PC-9 (cell line): ENCODE measurements at regions not wholly inside any gene's neighbourhood (a gene's known extent, or its start where the extent isn't known, plus 50 kb on each side); places are given as distances from the start of the nearest gene placed in this dataset.

Experiments
- BruUV-seq: library from RNA; stranded (reverse); fragments of 400-500 nt; replicated peaks from 2 replicates; lab custom pipeline; 2021; lab: Mats Ljungman, UMichigan
- CTCF ChIA-PET: fragments of 300-600 bp; sonication (Branson Sonifier 250); formaldehyde crosslinking; loops from one replicate; lab custom pipeline; 2022; ENCODE audit warnings: antibody characterized with exemption; lab: Charles Lee
- POLR2A ChIA-PET: fragments of 300-600 bp; sonication (Branson Sonifier 250); formaldehyde crosslinking; loops from one replicate; lab custom pipeline; 2022; ENCODE audit warnings: antibody characterized with exemption; ENCODE audit not compliant: unreplicated experiment; lab: Charles Lee
- DNase-seq, 2 experiments: peaks; one replicate each; pipeline versions ENCODE4 v3.0.0 to v3.0.0-alpha.2; 2015 to 2022; ENCODE audit warnings: mixed read lengths in 1 of 2
- H2AFZ ChIP-seq: fragments of 200-600 bp; sonication (generic); 2 replicates; pipeline ENCODE4 v1.8.1; 2017; ENCODE audit warnings: antibody characterized with exemption
- H3F3A ChIP-seq: fragments of 200-600 bp; sonication (generic); 2 replicates; pipeline ENCODE4 v1.8.1; 2017; ENCODE audit warnings: antibody characterized with exemption, mild to moderate bottlenecking, low read depth; ENCODE audit not compliant: insufficient read depth
- H3K27ac ChIP-seq: fragments of 200-600 bp; sonication (generic); 2 replicates; pipeline ENCODE4 v1.6.1; 2016; ENCODE audit warnings: mixed run types
- H3K27me3 ChIP-seq: fragments of 200-600 bp; sonication (generic); 2 replicates; pipeline ENCODE4 v1.6.1; 2016; ENCODE audit warnings: low read depth, mixed run types; ENCODE audit not compliant: insufficient read depth
- H3K36me3 ChIP-seq: fragments of 200-600 bp; sonication (generic); 2 replicates; pipeline ENCODE4 v1.6.1; 2016; ENCODE audit warnings: low read depth, mixed run types
- H3K4me1 ChIP-seq: fragments of 200-600 bp; sonication (generic); replicated peaks from 2 replicates; pipeline ENCODE4 v1.6.1; 2016; ENCODE audit warnings: mixed run types; ENCODE audit not compliant: insufficient read depth
- H3K4me2 ChIP-seq: fragments of 200-600 bp; sonication (generic); 2 replicates; pipeline ENCODE4 v1.6.1; 2017; ENCODE audit warnings: mixed run types
- H3K4me3 ChIP-seq: fragments of 200-600 bp; sonication (generic); 2 replicates; pipeline ENCODE4 v1.6.1; 2016; ENCODE audit warnings: mixed run types
- H3K79me2 ChIP-seq: fragments of 200-600 bp; sonication (generic); 2 replicates; pipeline ENCODE4 v1.6.1; 2017; ENCODE audit warnings: low read depth, mixed run types
- H3K9me2 ChIP-seq: fragments of 200-600 bp; sonication (generic); 2 replicates; pipeline ENCODE4 v1.8.1; 2017; ENCODE audit warnings: mild to moderate bottlenecking; ENCODE audit not compliant: insufficient read depth
- H3K9me3 ChIP-seq: fragments of 200-600 bp; sonication (generic); 2 replicates; pipeline ENCODE4 v1.8.1; 2016; ENCODE audit warnings: low read depth; ENCODE audit not compliant: insufficient read depth
- H4K20me1 ChIP-seq: fragments of 200-600 bp; sonication (generic); 2 replicates; pipeline ENCODE4 v1.8.1; 2017; ENCODE audit not compliant: insufficient read depth
- EZH2 ChIP-seq: fragments of 200-600 bp; sonication (generic); IDR thresholded peaks from 2 replicates; pipeline ENCODE4 v1.8.0; 2017; ENCODE audit warnings: antibody characterized with exemption, low read depth
- intact Hi-C: fragments of 100-400 bp; cut with micrococcal nuclease; formaldehyde crosslinking; loops from one replicate; pipeline ENCODE4 v1.10.0; 2022; ENCODE audit not compliant: unreplicated experiment
- TF ChIP-seq, protein P1 (sequence below): fragments of 200-600 bp; sonication (generic); conservative IDR thresholded peaks from 2 replicates; pipeline ENCODE4 v1.6.1; 2017; ENCODE audit warnings: mixed run types, antibody characterized with exemption, mild to moderate bottlenecking, moderate library complexity

DNA sequence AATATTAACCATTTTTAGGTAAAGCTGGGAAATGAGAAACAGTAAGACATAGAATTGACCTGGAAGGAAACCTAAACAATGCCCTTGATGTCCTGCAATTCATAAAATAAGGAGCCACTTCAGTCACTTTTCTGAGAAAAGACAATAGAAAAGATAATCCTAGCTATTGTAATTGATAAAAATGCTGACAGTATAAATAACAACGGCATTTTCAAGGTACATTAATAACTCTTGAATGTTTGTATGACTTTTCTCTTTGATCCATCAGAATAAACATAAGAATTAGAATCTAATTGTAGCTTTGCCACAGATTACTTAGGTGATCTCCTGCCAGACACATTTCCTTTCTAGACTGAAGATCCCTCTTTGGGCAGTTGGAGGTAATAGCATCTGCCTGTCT, 719.5 kb downstream of the SLC4A3 start:
- Histone ChIP-seq H3K9me2 (no peaks in the 10 kb centered on the region), H3K4me3 (no peak overlapping the region), H3K79me2 (no peaks in the 10 kb centered on the region), H3K27ac (no peak overlapping the region), H4K20me1 (no peaks in the 10 kb centered on the region), H3F3A (no peaks in the 10 kb centered on the region), H3K36me3 (no peaks in the 10 kb centered on the region), H3K27me3 (no peaks in the 10 kb centered on the region), H3K4me1 (no peaks in the 10 kb centered on the region), H3K9me3 (no peaks in the 10 kb centered on the region; the same call in 1 of the 2 replicates), H2AFZ (no peak overlapping the region), H3K4me2 (no peak overlapping the region)
- TF ChIP-seq EZH2: no peak
- TF ChIP-seq, protein P1, sequence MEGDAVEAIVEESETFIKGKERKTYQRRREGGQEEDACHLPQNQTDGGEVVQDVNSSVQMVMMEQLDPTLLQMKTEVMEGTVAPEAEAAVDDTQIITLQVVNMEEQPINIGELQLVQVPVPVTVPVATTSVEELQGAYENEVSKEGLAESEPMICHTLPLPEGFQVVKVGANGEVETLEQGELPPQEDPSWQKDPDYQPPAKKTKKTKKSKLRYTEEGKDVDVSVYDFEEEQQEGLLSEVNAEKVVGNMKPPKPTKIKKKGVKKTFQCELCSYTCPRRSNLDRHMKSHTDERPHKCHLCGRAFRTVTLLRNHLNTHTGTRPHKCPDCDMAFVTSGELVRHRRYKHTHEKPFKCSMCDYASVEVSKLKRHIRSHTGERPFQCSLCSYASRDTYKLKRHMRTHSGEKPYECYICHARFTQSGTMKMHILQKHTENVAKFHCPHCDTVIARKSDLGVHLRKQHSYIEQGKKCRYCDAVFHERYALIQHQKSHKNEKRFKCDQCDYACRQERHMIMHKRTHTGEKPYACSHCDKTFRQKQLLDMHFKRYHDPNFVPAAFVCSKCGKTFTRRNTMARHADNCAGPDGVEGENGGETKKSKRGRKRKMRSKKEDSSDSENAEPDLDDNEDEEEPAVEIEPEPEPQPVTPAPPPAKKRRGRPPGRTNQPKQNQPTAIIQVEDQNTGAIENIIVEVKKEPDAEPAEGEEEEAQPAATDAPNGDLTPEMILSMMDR: no peak
- BruUV-seq: no TSS peak
- ChIA-PET POLR2A (interaction anchor here (0.5 kb wide), 1 partner anchor 134 kb away, joined by 20 read pairs; no protein-coding TSS in a partner anchor), CTCF (no interaction called here)
- no peak for DNase-seq
- intact Hi-C loops: no loop called here

DNA sequence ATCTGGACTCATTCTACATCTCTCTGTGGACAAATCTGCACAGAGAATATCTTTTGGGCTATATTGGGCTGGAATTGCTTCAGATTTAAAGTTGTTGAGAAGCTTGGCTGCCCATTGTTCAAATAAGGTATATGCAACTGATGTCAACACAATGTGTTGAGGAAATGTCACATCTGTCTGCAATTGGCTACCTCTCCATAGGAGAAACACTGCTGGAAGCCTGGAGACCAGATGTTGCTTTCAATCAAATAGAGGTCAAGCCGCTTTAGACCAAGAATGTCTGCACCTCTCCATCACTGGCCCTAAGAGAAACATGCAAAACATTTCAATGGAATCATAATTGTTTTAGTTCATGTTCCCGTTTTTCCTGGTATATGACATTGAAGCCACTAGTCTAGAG, 720.2 kb downstream of the SLC4A3 start:
- no peak for DNase-seq
- no peaks in the 10 kb centered on the region for H3K36me3 ChIP-seq
- H3K4me3 ChIP-seq: no peak overlapping the region
- H3K9me2 ChIP-seq: no peaks in the 10 kb centered on the region
- H3K4me1 ChIP-seq: no peaks in the 10 kb centered on the region
- H3K79me2 ChIP-seq: no peaks in the 10 kb centered on the region
- no TSS peak for BruUV-seq
- intact Hi-C loops: no loop called here
- H3K27ac ChIP-seq: no peak overlapping the region
- no peaks in the 10 kb centered on the region for H3K27me3 ChIP-seq
- POLR2A ChIA-PET: interaction anchor here (0.5 kb wide), 1 partner anchor 134 kb away, joined by 20 read pairs; no protein-coding TSS in a partner anchor
- no peaks in the 10 kb centered on the region; the same call in 1 of the 2 replicates for H3K9me3 ChIP-seq
- H3F3A ChIP-seq: no peaks in the 10 kb centered on the region
- TF ChIP-seq, protein P1: no peak
- TF ChIP-seq EZH2: no peak
- H3K4me2 ChIP-seq: no peak overlapping the region
- no peak overlapping the region for H2AFZ ChIP-seq
- CTCF ChIA-PET: no interaction called here
- no peaks in the 10 kb centered on the region for H4K20me1 ChIP-seq

DNA sequence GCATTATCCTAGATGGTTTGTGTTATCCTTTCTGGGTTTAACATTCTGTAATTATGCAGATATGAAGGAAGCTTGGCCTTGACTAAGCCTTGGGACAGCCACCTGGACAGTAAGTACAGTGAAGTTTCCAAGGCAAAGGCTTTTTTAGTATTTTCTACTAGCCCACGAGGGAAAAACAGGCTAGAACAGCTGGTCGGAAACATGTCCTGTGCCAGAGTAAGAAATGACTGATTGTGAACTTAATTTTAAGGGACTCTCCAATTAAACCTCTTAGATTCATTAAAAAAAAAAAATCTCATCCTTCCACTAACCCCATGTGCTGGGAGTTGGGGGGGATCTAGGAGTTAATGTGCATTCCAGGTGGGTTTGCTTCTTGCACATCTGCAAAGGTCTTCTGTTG, 720.8 kb downstream of the SLC4A3 start:
- Histone ChIP-seq H2AFZ (no peak overlapping the region), H3K4me3 (no peak overlapping the region), H3K27ac (no peak overlapping the region), H3K4me2 (no peak overlapping the region), H4K20me1 (no peaks in the 10 kb centered on the region), H3K79me2 (no peaks in the 10 kb centered on the region), H3K4me1 (no peaks in the 10 kb centered on the region), H3K9me3 (no peaks in the 10 kb centered on the region; the same call in 1 of the 2 replicates), H3K36me3 (no peaks in the 10 kb centered on the region), H3K27me3 (no peaks in the 10 kb centered on the region), H3F3A (no peaks in the 10 kb centered on the region), H3K9me2 (no peaks in the 10 kb centered on the region)
- TF ChIP-seq, protein P1: no peak
- TF ChIP-seq EZH2: no peak
- intact Hi-C loops: no loop called here
- ChIA-PET POLR2A (no interaction called here), CTCF (no interaction called here)
- no TSS peak for BruUV-seq
- no peak for DNase-seq
